GM12878 (cell line): ENCODE measurements at regions not wholly inside any gene's neighbourhood (a gene's known extent, or its start where the extent isn't known, plus 50 kb on each side); places are given as distances from the start of the nearest gene placed in this dataset.

Source experiments
- ATAC-seq: fragments of 200-7000 bp; cut with Tn5 transposase; 3 replicates; pipeline ENCODE4 v1.9.1; 2020; ENCODE audit warnings: mild to moderate bottlenecking, moderate library complexity
- BruUV-seq: library from RNA; stranded (reverse); fragments of 400-500 nt; replicated peaks from 2 replicates; lab custom pipeline; 2021; lab: Mats Ljungman, UMichigan
- CTCF ChIA-PET: fragments of 300-600 bp; sonication (Branson Sonifier 250); formaldehyde crosslinking; extraction: SDS; loops from one replicate; lab custom pipeline; 2021; ENCODE audit warnings: inconsistent platforms; lab: Yijun Ruan, JAX
- POLR2A ChIA-PET: fragments of 350-600 bp; formaldehyde crosslinking; extraction: SDS; loops from one replicate; lab custom pipeline; 2021; ENCODE audit warnings: inconsistent platforms; lab: Charles Lee
- RAD21 ChIA-PET: fragments of 300-600 bp; sonication (Branson Sonifier 250); formaldehyde crosslinking; loops from one replicate; lab custom pipeline; 2023; ENCODE audit warnings: antibody characterized with exemption; ENCODE audit not compliant: unreplicated experiment; lab: Charles Lee
- SMC1A ChIA-PET: fragments of 300-600 bp; sonication (Branson Sonifier 250); formaldehyde crosslinking; loops from one replicate; lab custom pipeline; 2023; ENCODE audit not compliant: unreplicated experiment, uncharacterized antibody; lab: Charles Lee
- DNase-seq: peaks from one replicate; pipeline ENCODE4 v3.0.0-alpha.2; 2011; ENCODE audit warnings: low read depth, low spot score
- FAIRE-seq: peaks from 3 replicates; lab custom pipeline; 2011; peaks lifted over from hg19 to GRCh38; lab: Jason Lieb, UNC
- H2AFZ ChIP-seq: 2 replicates; pipeline ENCODE4 v1.6.0; 2011; ENCODE audit warnings: low read depth, low read length, control low read depth; ENCODE audit not compliant: control insufficient read depth
- H3K27ac ChIP-seq: 2 replicates; pipeline ENCODE4 v1.5.1; 2011; ENCODE audit warnings: control low read depth; ENCODE audit not compliant: control insufficient read depth, insufficient read depth
- H3K27me3 ChIP-seq, 2 experiments: replicated peaks in 1 of 2; 2 replicates each; pipeline versions ENCODE4 v1.6.0 to v1.6.1; 2011; ENCODE audit warnings: low read length in 1 of 2; ENCODE audit not compliant: control insufficient read depth in 2 of 2, insufficient read depth in 2 of 2
- H3K36me3 ChIP-seq, 2 experiments: 2 replicates each; pipeline ENCODE4 v1.5.1; 2011; ENCODE audit warnings: low read length in 1 of 2; ENCODE audit not compliant: control insufficient read depth in 2 of 2, insufficient read depth in 2 of 2
- H3K4me1 ChIP-seq: 2 replicates; pipeline ENCODE4 v1.6.1; 2011; ENCODE audit warnings: mild to moderate bottlenecking, low read length, moderate library complexity, mixed read lengths; ENCODE audit not compliant: control insufficient read depth, insufficient read depth
- H3K4me2 ChIP-seq: 2 replicates; pipeline ENCODE4 v1.6.0; 2011; ENCODE audit warnings: control low read depth; ENCODE audit not compliant: control insufficient read depth, insufficient read depth
- H3K4me3 ChIP-seq: fragments of 200-600 bp; sonication (generic); 2 replicates; pipeline ENCODE4 v1.5.1; 2016
- H3K79me2 ChIP-seq: 2 replicates; pipeline ENCODE4 v1.6.0; 2011; ENCODE audit warnings: low read length; ENCODE audit not compliant: control insufficient read depth, insufficient read depth
- H3K9ac ChIP-seq: 2 replicates; pipeline ENCODE4 v1.8.0; 2011; ENCODE audit warnings: low read length, control low read depth, mixed read lengths; ENCODE audit not compliant: control insufficient read depth, insufficient read depth
- H3K9me3 ChIP-seq: replicated peaks from 3 replicates; pipeline ENCODE4 v1.5.1; 2011; ENCODE audit warnings: mild to moderate bottlenecking, low read length; ENCODE audit not compliant: control insufficient read depth, insufficient read depth
- H4K20me1 ChIP-seq: 2 replicates; pipeline ENCODE4 v1.6.0; 2011; ENCODE audit not compliant: control insufficient read depth, insufficient read depth
- ASH2L ChIP-seq: fragments of 300-600, 200-600 bp; sonication (generic); IDR thresholded peaks from 2 replicates; pipeline ENCODE4 v1.6.1; 2017; ENCODE audit warnings: low read depth, mild to moderate bottlenecking, borderline replicate concordance
- EP300 ChIP-seq, 2 experiments: fragments of 150-350 bp in 1 of 2; IDR thresholded peaks; 2 replicates each; pipeline ENCODE4 v1.6.1; 2011 to 2012; ENCODE audit warnings: low read depth in 2 of 2, low read length in 2 of 2, borderline replicate concordance in 1 of 2, improper control_type of control experiment in 1 of 2, inconsistent platforms in 1 of 2; ENCODE audit not compliant: control insufficient read depth in 1 of 2
- HCFC1 ChIP-seq: fragments of 150-350 bp; IDR thresholded peaks from 2 replicates; pipeline ENCODE4 v1.6.1; 2014; ENCODE audit warnings: low read length
- KLF5 ChIP-seq: fragments of 450-650 bp; IDR thresholded peaks from 2 replicates; pipeline ENCODE4 v1.6.1; 2014; ENCODE audit warnings: mild to moderate bottlenecking; ENCODE audit not compliant: partially characterized antibody
- STAT1 ChIP-seq: fragments of 450-650 bp; conservative IDR thresholded peaks from 2 replicates; pipeline ENCODE4 v1.6.1; 2014; ENCODE audit warnings: antibody characterized with exemption, mild to moderate bottlenecking
- WGBS: methylation state at CpG from one replicate; pipeline ENCODE4 v1.1.6; 2016; ENCODE audit warnings: low lambda C conversion rate; ENCODE audit not compliant: insufficient replicate concordance, insufficient coverage; ENCODE audit errors: missing lambda C conversion rate; 5-methylcytosine and 5-hydroxymethylcytosine counted together
- in situ Hi-C: fragments of 300-500 bp; cut with MboI; formaldehyde crosslinking; loops from 9 replicates; pipeline ENCODE4 v1.14.3; 2018; ENCODE audit warnings: mixed read lengths
- intact Hi-C: fragments of 100-400 bp; cut with micrococcal nuclease; formaldehyde crosslinking; loops from one replicate; pipeline ENCODE4 v1.14.2; 2022; ENCODE audit not compliant: unreplicated experiment
- TF ChIP-seq, protein P1 (sequence below): fragments of 450-650 bp; IDR thresholded peaks from 2 replicates; pipeline ENCODE4 v1.6.1; 2018; ENCODE audit warnings: mild to moderate bottlenecking, low read depth, moderate library complexity; ENCODE audit not compliant: partially characterized antibody

DNA sequence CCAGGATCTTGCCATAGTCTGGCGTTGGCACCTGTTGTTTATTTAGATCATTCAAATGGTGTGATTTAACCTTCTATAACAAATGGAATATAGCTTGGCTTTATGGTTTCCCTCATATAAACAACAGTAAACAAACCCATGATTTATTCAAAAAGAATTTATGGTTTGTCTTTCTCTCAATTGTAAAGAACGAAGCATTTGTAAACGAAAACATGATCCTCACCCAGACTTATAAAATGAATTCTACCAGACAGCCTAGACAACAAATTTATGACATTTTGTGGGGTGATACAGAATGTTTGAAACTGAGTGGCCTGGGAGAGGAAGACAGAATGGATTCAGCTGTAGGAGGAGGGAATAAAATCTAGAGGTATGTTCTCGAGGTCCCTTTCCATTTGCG lies 66.1 kb upstream of the PTGFR start:
- no peak for DNase-seq
- no peaks in the 10 kb centered on the region for H3K4me1 ChIP-seq
- in situ Hi-C loops, result no loop called here
- H3K4me2 ChIP-seq, result no peak overlapping the region
- H3K27me3 ChIP-seq, result no peaks in the 10 kb centered on the region
- ChIA-PET POLR2A (no interaction called here), CTCF (no interaction called here), RAD21 (no interaction called here), SMC1A (no interaction called here)
- intact Hi-C loops, result no loop called here
- no peak overlapping the region for H3K27ac ChIP-seq
- H3K79me2 ChIP-seq, result no peaks in the 10 kb centered on the region
- H3K4me3 ChIP-seq, result no peak overlapping the region
- ATAC-seq, result no peak
- FAIRE-seq, result no peak
- no peak overlapping the region for H3K9ac ChIP-seq
- no peak for TF ChIP-seq EP300 (IDR thresholded peaks at IDR 0.05; ENCODE audit: borderline replicate concordance in 1 of 2, control insufficient read depth in 1 of 2, low read depth in 2 of 2, low read length in 2 of 2)
- TF ChIP-seq STAT1, result no peak
- TF ChIP-seq, protein P1, sequence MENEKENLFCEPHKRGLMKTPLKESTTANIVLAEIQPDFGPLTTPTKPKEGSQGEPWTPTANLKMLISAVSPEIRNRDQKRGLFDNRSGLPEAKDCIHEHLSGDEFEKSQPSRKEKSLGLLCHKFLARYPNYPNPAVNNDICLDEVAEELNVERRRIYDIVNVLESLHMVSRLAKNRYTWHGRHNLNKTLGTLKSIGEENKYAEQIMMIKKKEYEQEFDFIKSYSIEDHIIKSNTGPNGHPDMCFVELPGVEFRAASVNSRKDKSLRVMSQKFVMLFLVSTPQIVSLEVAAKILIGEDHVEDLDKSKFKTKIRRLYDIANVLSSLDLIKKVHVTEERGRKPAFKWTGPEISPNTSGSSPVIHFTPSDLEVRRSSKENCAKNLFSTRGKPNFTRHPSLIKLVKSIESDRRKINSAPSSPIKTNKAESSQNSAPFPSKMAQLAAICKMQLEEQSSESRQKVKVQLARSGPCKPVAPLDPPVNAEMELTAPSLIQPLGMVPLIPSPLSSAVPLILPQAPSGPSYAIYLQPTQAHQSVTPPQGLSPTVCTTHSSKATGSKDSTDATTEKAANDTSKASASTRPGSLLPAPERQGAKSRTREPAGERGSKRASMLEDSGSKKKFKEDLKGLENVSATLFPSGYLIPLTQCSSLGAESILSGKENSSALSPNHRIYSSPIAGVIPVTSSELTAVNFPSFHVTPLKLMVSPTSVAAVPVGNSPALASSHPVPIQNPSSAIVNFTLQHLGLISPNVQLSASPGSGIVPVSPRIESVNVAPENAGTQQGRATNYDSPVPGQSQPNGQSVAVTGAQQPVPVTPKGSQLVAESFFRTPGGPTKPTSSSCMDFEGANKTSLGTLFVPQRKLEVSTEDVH, result no peak
- TF ChIP-seq KLF5, result no peak
- no peak for TF ChIP-seq HCFC1
- TF ChIP-seq ASH2L, result no peak
- H4K20me1 ChIP-seq, result no peaks in the 10 kb centered on the region
- H3K36me3 ChIP-seq, result no peaks in the 10 kb centered on the region
- WGBS, result 41% methylated on average over 5 of the region's 5 CpGs
- H3K9me3 ChIP-seq, result no peaks in the 10 kb centered on the region
- H2AFZ ChIP-seq, result no peak overlapping the region
- no TSS peak for BruUV-seq
